GM12878 (cell line): ENCODE measurements at regions not wholly inside any gene's neighbourhood (a gene's known extent, or its start where the extent isn't known, plus 50 kb on each side); places are given as distances from the start of the nearest gene placed in this dataset.

Experiments
- ATAC-seq: fragments of 200-7000 bp; cut with Tn5 transposase; 3 replicates; pipeline ENCODE4 v1.9.1; 2020; ENCODE audit warnings: mild to moderate bottlenecking, moderate library complexity
- BruUV-seq: library from RNA; stranded (reverse); fragments of 400-500 nt; replicated peaks from 2 replicates; lab custom pipeline; 2021; lab: Mats Ljungman, UMichigan
- CTCF ChIA-PET: fragments of 300-600 bp; sonication (Branson Sonifier 250); formaldehyde crosslinking; extraction: SDS; loops from one replicate; lab custom pipeline; 2021; ENCODE audit warnings: inconsistent platforms; lab: Yijun Ruan, JAX
- POLR2A ChIA-PET: fragments of 350-600 bp; formaldehyde crosslinking; extraction: SDS; loops from one replicate; lab custom pipeline; 2021; ENCODE audit warnings: inconsistent platforms; lab: Charles Lee
- RAD21 ChIA-PET: fragments of 300-600 bp; sonication (Branson Sonifier 250); formaldehyde crosslinking; loops from one replicate; lab custom pipeline; 2023; ENCODE audit warnings: antibody characterized with exemption; ENCODE audit not compliant: unreplicated experiment; lab: Charles Lee
- SMC1A ChIA-PET: fragments of 300-600 bp; sonication (Branson Sonifier 250); formaldehyde crosslinking; loops from one replicate; lab custom pipeline; 2023; ENCODE audit not compliant: unreplicated experiment, uncharacterized antibody; lab: Charles Lee
- DNase-seq: peaks from one replicate; pipeline ENCODE4 v3.0.0-alpha.2; 2011; ENCODE audit warnings: low read depth, low spot score
- FAIRE-seq: peaks from 3 replicates; lab custom pipeline; 2011; peaks lifted over from hg19 to GRCh38; lab: Jason Lieb, UNC
- H2AFZ ChIP-seq: 2 replicates; pipeline ENCODE4 v1.6.0; 2011; ENCODE audit warnings: low read depth, low read length, control low read depth; ENCODE audit not compliant: control insufficient read depth
- H3K27ac ChIP-seq: 2 replicates; pipeline ENCODE4 v1.5.1; 2011; ENCODE audit warnings: control low read depth; ENCODE audit not compliant: control insufficient read depth, insufficient read depth
- H3K27me3 ChIP-seq, 2 experiments: replicated peaks in 1 of 2; 2 replicates each; pipeline versions ENCODE4 v1.6.0 to v1.6.1; 2011; ENCODE audit warnings: low read length in 1 of 2; ENCODE audit not compliant: control insufficient read depth in 2 of 2, insufficient read depth in 2 of 2
- H3K36me3 ChIP-seq, 2 experiments: 2 replicates each; pipeline ENCODE4 v1.5.1; 2011; ENCODE audit warnings: low read length in 1 of 2; ENCODE audit not compliant: control insufficient read depth in 2 of 2, insufficient read depth in 2 of 2
- H3K4me1 ChIP-seq: 2 replicates; pipeline ENCODE4 v1.6.1; 2011; ENCODE audit warnings: mild to moderate bottlenecking, low read length, moderate library complexity, mixed read lengths; ENCODE audit not compliant: control insufficient read depth, insufficient read depth
- H3K4me2 ChIP-seq: 2 replicates; pipeline ENCODE4 v1.6.0; 2011; ENCODE audit warnings: control low read depth; ENCODE audit not compliant: control insufficient read depth, insufficient read depth
- H3K4me3 ChIP-seq: fragments of 200-600 bp; sonication (generic); 2 replicates; pipeline ENCODE4 v1.5.1; 2016
- H3K79me2 ChIP-seq: 2 replicates; pipeline ENCODE4 v1.6.0; 2011; ENCODE audit warnings: low read length; ENCODE audit not compliant: control insufficient read depth, insufficient read depth
- H3K9ac ChIP-seq: 2 replicates; pipeline ENCODE4 v1.8.0; 2011; ENCODE audit warnings: low read length, control low read depth, mixed read lengths; ENCODE audit not compliant: control insufficient read depth, insufficient read depth
- H3K9me3 ChIP-seq: replicated peaks from 3 replicates; pipeline ENCODE4 v1.5.1; 2011; ENCODE audit warnings: mild to moderate bottlenecking, low read length; ENCODE audit not compliant: control insufficient read depth, insufficient read depth
- H4K20me1 ChIP-seq: 2 replicates; pipeline ENCODE4 v1.6.0; 2011; ENCODE audit not compliant: control insufficient read depth, insufficient read depth
- ATF7 ChIP-seq: fragments of 450-650 bp; IDR thresholded peaks from 2 replicates; pipeline ENCODE4 v1.6.1; 2016; ENCODE audit warnings: low read depth, mild to moderate bottlenecking
- BRCA1 ChIP-seq: IDR thresholded peaks from 2 replicates; pipeline ENCODE4 v1.6.1; 2011; ENCODE audit warnings: low read depth, low read length, improper control_type of control experiment
- CEBPZ ChIP-seq: fragments of 150-350 bp; IDR thresholded peaks from 2 replicates; pipeline ENCODE4 v1.6.1; 2016; ENCODE audit warnings: low read depth, low read length
- GABPA ChIP-seq: IDR thresholded peaks from 2 replicates; pipeline ENCODE4 v1.6.1; 2014; ENCODE audit warnings: antibody characterized with exemption, low read depth, mild to moderate bottlenecking, inconsistent platforms
- KDM1A ChIP-seq: fragments of 200-600 bp; sonication (generic); IDR thresholded peaks from 2 replicates; pipeline ENCODE4 v1.6.1; 2016; ENCODE audit warnings: borderline replicate concordance
- LARP7 ChIP-seq: fragments of 450-650 bp; IDR thresholded peaks from 2 replicates; pipeline ENCODE4 v1.6.1; 2017; ENCODE audit warnings: mild to moderate bottlenecking
- NFIC ChIP-seq: IDR thresholded peaks from 2 replicates; pipeline ENCODE4 v1.6.1; 2012; ENCODE audit warnings: low read depth, mild to moderate bottlenecking, inconsistent platforms, low read length, moderate library complexity
- SP1 ChIP-seq: IDR thresholded peaks from one replicate; pipeline ENCODE4 v1.6.1; 2011; ENCODE audit warnings: low read depth, low read length
- SRF ChIP-seq, 2 experiments: IDR thresholded peaks; 2 replicates each; pipeline ENCODE4 v1.6.1; 2011; ENCODE audit warnings: low read depth in 2 of 2, low read length in 2 of 2, mild to moderate bottlenecking in 1 of 2, moderate library complexity in 1 of 2
- TCF7 ChIP-seq: IDR thresholded peaks from 2 replicates; pipeline ENCODE4 v1.6.1; 2014; ENCODE audit warnings: antibody characterized with exemption, borderline replicate concordance
- ZNF384 ChIP-seq: IDR thresholded peaks from 2 replicates; pipeline ENCODE4 v1.6.1; 2012; ENCODE audit warnings: low read depth, mild to moderate bottlenecking, low read length, improper control_type of control experiment, borderline replicate concordance
- WGBS: methylation state at CpG from one replicate; pipeline ENCODE4 v1.1.6; 2016; ENCODE audit warnings: low lambda C conversion rate; ENCODE audit not compliant: insufficient replicate concordance, insufficient coverage; ENCODE audit errors: missing lambda C conversion rate; 5-methylcytosine and 5-hydroxymethylcytosine counted together
- in situ Hi-C: fragments of 300-500 bp; cut with MboI; formaldehyde crosslinking; loops from 9 replicates; pipeline ENCODE4 v1.14.3; 2018; ENCODE audit warnings: mixed read lengths
- intact Hi-C: fragments of 100-400 bp; cut with micrococcal nuclease; formaldehyde crosslinking; loops from one replicate; pipeline ENCODE4 v1.14.2; 2022; ENCODE audit not compliant: unreplicated experiment
- TF ChIP-seq, protein P1 (sequence below): fragments of 450-650 bp; IDR thresholded peaks from 2 replicates; pipeline ENCODE4 v1.6.1; 2017; ENCODE audit warnings: low read depth, mild to moderate bottlenecking, moderate library complexity
- TF ChIP-seq, protein P2 (sequence below): fragments of 450-650 bp; IDR thresholded peaks from 2 replicates; pipeline ENCODE4 v1.6.1; 2016; ENCODE audit warnings: mild to moderate bottlenecking

GRCh38 chr12:130253866-130254265 lies 83.8 kb upstream of the PIWIL1 start (continued):
- TF ChIP-seq GABPA (no peak), ATF7 (no peak)

DNA sequence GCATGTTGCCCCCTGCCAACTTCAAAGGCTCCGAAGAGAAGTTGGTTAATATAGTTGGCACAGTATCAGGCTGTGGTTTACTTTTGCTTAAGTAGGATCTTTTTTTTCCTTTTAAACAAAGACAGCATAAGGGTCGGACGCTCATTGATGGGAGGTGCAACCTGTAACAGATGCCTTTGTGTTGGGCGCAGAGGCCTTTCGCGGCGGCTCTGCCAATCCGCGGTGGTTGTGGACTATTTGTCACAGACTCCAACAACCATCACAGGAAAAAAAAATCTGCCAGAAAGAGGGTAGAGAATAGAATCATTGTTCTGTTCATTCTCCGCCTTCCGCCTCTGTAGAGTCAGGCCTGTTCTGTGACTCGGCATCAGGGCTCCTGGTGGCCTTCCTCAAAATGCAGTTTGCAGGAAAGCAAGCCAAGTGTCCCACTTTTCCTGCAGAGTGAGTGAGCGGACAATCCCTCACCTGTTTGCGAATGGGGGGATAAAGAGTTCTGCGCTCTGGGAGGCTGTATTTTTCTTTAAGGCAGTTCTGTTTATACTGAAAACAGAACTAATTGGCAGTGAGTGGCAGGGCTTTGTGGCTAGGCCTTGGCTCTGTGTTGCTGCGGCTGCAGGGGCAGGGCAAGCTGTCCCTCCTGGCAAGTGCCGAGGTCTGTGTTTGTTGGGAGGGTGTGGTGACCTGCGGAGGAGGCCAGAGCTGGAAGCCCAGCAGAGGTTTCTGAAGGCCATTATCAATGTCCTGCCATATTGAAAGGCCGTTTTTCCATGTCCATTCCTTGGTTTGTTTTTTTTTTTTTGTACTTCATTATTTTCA lies 83.0 kb upstream of the PIWIL1 start:
- Histone ChIP-seq H3K27ac (no peak overlapping the region), H4K20me1 (no peaks in the 10 kb centered on the region), H3K9ac (no peak overlapping the region), H3K27me3 (no peaks in the 10 kb centered on the region), H3K4me2 (no peak overlapping the region), H2AFZ (no peak overlapping the region), H3K4me3 (no peak overlapping the region), H3K79me2 (no peaks in the 10 kb centered on the region), H3K4me1 (no peaks in the 10 kb centered on the region), H3K9me3 (no peaks in the 10 kb centered on the region), H3K36me3 (no peaks in the 10 kb centered on the region)
- in situ Hi-C loops (no loop called here), intact Hi-C loops (no loop called here)
- SMC1A ChIA-PET: no interaction called here
- CTCF ChIA-PET: no interaction called here
- ATAC-seq: no peak
- RAD21 ChIA-PET: no interaction called here
- FAIRE-seq: no peak
- no TSS peak for BruUV-seq
- 60% methylated on average over 19 of the region's 19 CpGs for WGBS
- DNase-seq: no peak
- POLR2A ChIA-PET: no interaction called here
- TF ChIP-seq NFIC (no peak), SP1 (no peak), CEBPZ (no peak), SRF (IDR thresholded peaks at IDR 0.05; ENCODE audit: low read depth in 2 of 2, low read length in 2 of 2) (no peak), BRCA1 (no peak), ZNF384 (no peak), LARP7 (no peak), TCF7 (no peak), KDM1A (no peak)
- TF ChIP-seq, protein P1, sequence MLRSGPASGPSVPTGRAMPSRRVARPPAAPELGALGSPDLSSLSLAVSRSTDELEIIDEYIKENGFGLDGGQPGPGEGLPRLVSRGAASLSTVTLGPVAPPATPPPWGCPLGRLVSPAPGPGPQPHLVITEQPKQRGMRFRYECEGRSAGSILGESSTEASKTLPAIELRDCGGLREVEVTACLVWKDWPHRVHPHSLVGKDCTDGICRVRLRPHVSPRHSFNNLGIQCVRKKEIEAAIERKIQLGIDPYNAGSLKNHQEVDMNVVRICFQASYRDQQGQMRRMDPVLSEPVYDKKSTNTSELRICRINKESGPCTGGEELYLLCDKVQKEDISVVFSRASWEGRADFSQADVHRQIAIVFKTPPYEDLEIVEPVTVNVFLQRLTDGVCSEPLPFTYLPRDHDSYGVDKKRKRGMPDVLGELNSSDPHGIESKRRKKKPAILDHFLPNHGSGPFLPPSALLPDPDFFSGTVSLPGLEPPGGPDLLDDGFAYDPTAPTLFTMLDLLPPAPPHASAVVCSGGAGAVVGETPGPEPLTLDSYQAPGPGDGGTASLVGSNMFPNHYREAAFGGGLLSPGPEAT: no peak
- TF ChIP-seq, protein P2, sequence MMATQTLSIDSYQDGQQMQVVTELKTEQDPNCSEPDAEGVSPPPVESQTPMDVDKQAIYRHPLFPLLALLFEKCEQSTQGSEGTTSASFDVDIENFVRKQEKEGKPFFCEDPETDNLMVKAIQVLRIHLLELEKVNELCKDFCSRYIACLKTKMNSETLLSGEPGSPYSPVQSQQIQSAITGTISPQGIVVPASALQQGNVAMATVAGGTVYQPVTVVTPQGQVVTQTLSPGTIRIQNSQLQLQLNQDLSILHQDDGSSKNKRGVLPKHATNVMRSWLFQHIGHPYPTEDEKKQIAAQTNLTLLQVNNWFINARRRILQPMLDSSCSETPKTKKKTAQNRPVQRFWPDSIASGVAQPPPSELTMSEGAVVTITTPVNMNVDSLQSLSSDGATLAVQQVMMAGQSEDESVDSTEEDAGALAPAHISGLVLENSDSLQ: no peak
